HG03097 (cell line): ENCODE measurements at regions not wholly inside any gene's neighbourhood (a gene's known extent, or its start where the extent isn't known, plus 50 kb on each side); places are given as distances from the start of the nearest gene placed in this dataset.

Experiments used
- ATAC-seq: cut with Tn5 transposase; IDR thresholded peaks from one replicate; pipeline ENCODE4 v1.9.1; 2021; ENCODE audit not compliant: unreplicated experiment, low FRiP score

- ATAC-seq: no peak
Measured at GRCh38 chr2:222064286-222064685, 234.5 kb downstream of the PAX3 start.

- no peak for ATAC-seq
Measured at GRCh38 chr2:222058819-222059445, 239.9 kb downstream of the PAX3 start.

GRCh38 chr2:222057347-222058073 lies 241.3 kb downstream of the PAX3 start:
- no peak for ATAC-seq

- ATAC-seq: no peak
Measured at GRCh38 chr2:222055328-222055727, 243.5 kb downstream of the PAX3 start.

GRCh38 chr2:222054813-222055212 lies 244.0 kb downstream of the PAX3 start:
- ATAC-seq: no peak

- ATAC-seq: no peak
Measured at GRCh38 chr2:222052934-222053367, 245.8 kb downstream of the PAX3 start.

- no peak for ATAC-seq
Measured at GRCh38 chr2:222050981-222051380, 247.8 kb downstream of the PAX3 start.

GRCh38 chr2:222049946-222050345 lies 248.9 kb downstream of the PAX3 start:
- ATAC-seq: no peak

GRCh38 chr2:222043897-222044296 lies 254.9 kb downstream of the PAX3 start:
- no peak for ATAC-seq

- ATAC-seq: no peak
Measured at GRCh38 chr2:222042666-222043065, 256.1 kb downstream of the PAX3 start.

- ATAC-seq: no peak
Measured at GRCh38 chr2:222040333-222040732, 258.5 kb downstream of the PAX3 start.

- ATAC-seq: no peak
Measured at GRCh38 chr2:222039821-222040220, 259.0 kb downstream of the PAX3 start.

- no peak for ATAC-seq
Measured at GRCh38 chr2:222038067-222038802, 260.6 kb downstream of the PAX3 start.

- ATAC-seq: no peak
Measured at GRCh38 chr2:222037211-222037610, 261.6 kb downstream of the PAX3 start.

GRCh38 chr2:222034058-222034457 lies 264.7 kb downstream of the PAX3 start:
- ATAC-seq: no peak

GRCh38 chr2:222033541-222033940 lies 265.3 kb downstream of the PAX3 start:
- ATAC-seq: no peak

- no peak for ATAC-seq
Measured at GRCh38 chr2:222025881-222026271, 272.9 kb downstream of the PAX3 start.

GRCh38 chr2:222024932-222025880 lies 273.6 kb downstream of the PAX3 start:
- no peak for ATAC-seq

GRCh38 chr2:222017252-222017850 lies 281.4 kb downstream of the PAX3 start:
- no peak for ATAC-seq

- no peak for ATAC-seq
Measured at GRCh38 chr2:222013889-222014288, 284.9 kb downstream of the PAX3 start.
